ENCODE measurements at regions not wholly inside any gene's neighbourhood (a gene's known extent, or its start where the extent isn't known, plus 50 kb on each side); places are given as distances from the start of the nearest gene placed in this dataset.

GRCh38 chr2:14513903-14514302 lies 118.6 kb upstream of the LRATD1 start (continued):
- TF ChIP-seq HIC2 (CRISPR knock-in tag; IDR thresholded peaks at IDR 0.05; ENCODE audit: low read depth) (no peak), REL (CRISPR knock-in tag; conservative IDR thresholded peaks at IDR 0.05) (no peak), ZHX1 (CRISPR knock-in tag; IDR thresholded peaks at IDR 0.05; ENCODE audit: low read depth) (no peak), REXO4 (CRISPR knock-in tag; IDR thresholded peaks at IDR 0.05; ENCODE audit: borderline replicate concordance) (no peak), WIZ (CRISPR knock-in tag; IDR thresholded peaks at IDR 0.05) (no peak)

GRCh38 chr2:14516844-14517243 lies 115.7 kb upstream of the LRATD1 start:
- Histone ChIP-seq H3K9me3 (ENCODE audit: low read length) (peaks cover 45% of the 10 kb centered on the region), H3K79me2 (ENCODE audit: insufficient read depth, low read length) (no peaks in the 10 kb centered on the region), H3K4me3 (replicated peaks in 1 of 3; ENCODE audit: insufficient read depth in 1 of 3, low read depth in 2 of 3, low read length in 3 of 3) (no peak overlapping the region), H3K27ac (ENCODE audit: extremely low read length, insufficient read depth, low read length) (no peak overlapping the region), H3K4me2 (ENCODE audit: low read depth, low read length) (no peak overlapping the region), H3K27me3 (ENCODE audit: control insufficient read depth in 1 of 2, insufficient read depth in 2 of 2, low read length in 2 of 2) (no peaks in the 10 kb centered on the region), H2AFZ (ENCODE audit: low read length) (no peak overlapping the region), H3K9ac (ENCODE audit: insufficient read depth, low read depth, low read length) (no peak overlapping the region), H3K36me3 (replicated peaks in 1 of 2; ENCODE audit: control insufficient read depth in 1 of 2, insufficient read depth in 2 of 2, low read length in 2 of 2) (no peaks in the 10 kb centered on the region), H4K20me1 (ENCODE audit: insufficient read depth, low read length) (no peaks in the 10 kb centered on the region), H3K4me1 (ENCODE audit: insufficient read depth, low read length) (no peaks in the 10 kb centered on the region)
- ChIA-PET POLR2A (no interaction called here), CTCF (ENCODE audit: low intra/inter-chr PET ratio, low total read pairs) (no interaction called here)
- no peak for TF ChIP-seq ELF1 (CRISPR knock-in tag; IDR thresholded peaks at IDR 0.05)
- no peak for TF ChIP-seq PCBP1 (IDR thresholded peaks at IDR 0.05; ENCODE audit: borderline replicate concordance, low read depth, low read length)
- TF ChIP-seq MIXL1 (CRISPR knock-in tag; IDR thresholded peaks at IDR 0.05): no peak
- TF ChIP-seq ZFP36 (IDR thresholded peaks at IDR 0.05; ENCODE audit: borderline replicate concordance, low read depth, low read length, partially characterized antibody): no peak
- no peak for TF ChIP-seq PRDM4 (CRISPR knock-in tag; IDR thresholded peaks at IDR 0.05; ENCODE audit: borderline replicate concordance)
- no peak for TF ChIP-seq BRD4 (CRISPR knock-in tag; IDR thresholded peaks at IDR 0.05)
- no TSS peak for BruUV-seq (replicated peaks)
- no peak for FAIRE-seq
- in situ Hi-C loops (cut with HindIII; ENCODE audit: extremely low pct_ligation_motif_present, low pct_unique_long_range_greater_than_20kb): no loop called here
- no peak for DNase-seq (ENCODE audit: low spot score)
- WGBS (ENCODE audit: low lambda C conversion rate): 0% methylated on average over 1 of the region's 1 CpG
- ATAC-seq: no peak
- intact Hi-C loops (cut with micrococcal nuclease; ENCODE audit: unreplicated experiment): no loop called here

Data from HepG2 (cell line).